GM23338 (cell line): ENCODE measurements at regions not wholly inside any gene's neighbourhood (a gene's known extent, or its start where the extent isn't known, plus 50 kb on each side); places are given as distances from the start of the nearest gene placed in this dataset.

Experiments
- ATAC-seq: fragments of 200-7000 bp; cut with Tn5 transposase; 3 replicates; pipeline ENCODE4 v1.9.1; 2020
- DNase-seq: peaks from one replicate; pipeline ENCODE4 v3.0.0-alpha.2; 2015; ENCODE audit warnings: low spot score
- H2AFZ ChIP-seq: fragments of 200-600 bp; sonication (generic); 2 replicates; pipeline ENCODE4 v1.8.0; 2016; ENCODE audit warnings: antibody characterized with exemption, mild to moderate bottlenecking, moderate library complexity
- H3F3A ChIP-seq: fragments of 200-600 bp; sonication (generic); replicated peaks from 2 replicates; pipeline ENCODE4 v1.8.0; 2017; ENCODE audit warnings: antibody characterized with exemption, mixed run types, low read depth
- H3K27ac ChIP-seq: fragments of 200-600 bp; sonication (generic); 2 replicates; pipeline ENCODE4 v1.6.1; 2016; ENCODE audit warnings: low read depth
- H3K27me3 ChIP-seq: fragments of 200-600 bp; sonication (generic); 2 replicates; pipeline ENCODE4 v1.8.0; 2016; ENCODE audit warnings: mild to moderate bottlenecking, mixed run types, moderate library complexity; ENCODE audit not compliant: insufficient read depth
- H3K36me3 ChIP-seq: fragments of 200-600 bp; sonication (generic); 2 replicates; pipeline ENCODE4 v1.8.0; 2016; ENCODE audit warnings: mild to moderate bottlenecking; ENCODE audit not compliant: insufficient read depth
- H3K4me1 ChIP-seq: fragments of 200-600 bp; sonication (generic); 2 replicates; pipeline ENCODE4 v1.8.0; 2016; ENCODE audit warnings: mild to moderate bottlenecking, moderate library complexity; ENCODE audit not compliant: insufficient read depth
- H3K4me2 ChIP-seq: fragments of 200-600 bp; sonication (generic); 2 replicates; pipeline ENCODE4 v1.7.1; 2017; ENCODE audit warnings: mixed run types
- H3K4me3 ChIP-seq: fragments of 200-600 bp; sonication (generic); 2 replicates; pipeline ENCODE4 v1.6.1; 2016; ENCODE audit warnings: mixed run types
- H3K79me2 ChIP-seq: fragments of 200-600 bp; sonication (generic); replicated peaks from 2 replicates; pipeline ENCODE4 v1.8.0; 2017; ENCODE audit warnings: mild to moderate bottlenecking; ENCODE audit not compliant: insufficient read depth
- H3K9me2 ChIP-seq: fragments of 200-600 bp; sonication (generic); 2 replicates; pipeline ENCODE4 v1.8.0; 2017; ENCODE audit not compliant: insufficient read depth
- H4K20me1 ChIP-seq: fragments of 200-600 bp; sonication (generic); replicated peaks from 2 replicates; pipeline ENCODE4 v1.8.0; 2017; ENCODE audit warnings: mild to moderate bottlenecking; ENCODE audit not compliant: insufficient read depth
- H3K27ac Mint-ChIP-seq: 2 replicates; pipeline ENCODE4 v1.8.0; 2020; ENCODE audit warnings: inconsistent platforms, mild to moderate bottlenecking, moderate library complexity, mixed read lengths
- H3K27me3 Mint-ChIP-seq: 3 replicates; pipeline ENCODE4 v1.8.0; 2022; ENCODE audit warnings: low read depth, mild to moderate bottlenecking, moderate library complexity, mixed read lengths, inconsistent platforms; ENCODE audit not compliant: insufficient read depth, poor library complexity
- H3K36me3 Mint-ChIP-seq: 3 replicates; pipeline ENCODE4 v1.8.0; 2021; ENCODE audit warnings: low read depth, mild to moderate bottlenecking, inconsistent platforms, moderate library complexity, mixed read lengths
- H3K4me1 Mint-ChIP-seq: 3 replicates; pipeline ENCODE4 v1.8.0; 2020; ENCODE audit warnings: mild to moderate bottlenecking, inconsistent platforms, mixed read lengths
- H3K4me3 Mint-ChIP-seq: 3 replicates; pipeline ENCODE4 v1.8.0; 2021; ENCODE audit warnings: moderate library complexity, mild to moderate bottlenecking, inconsistent platforms, mixed read lengths
- H3K9me3 Mint-ChIP-seq: 3 replicates; pipeline ENCODE4 v1.8.0; 2020; ENCODE audit warnings: moderate library complexity, mild to moderate bottlenecking, inconsistent platforms, mixed read lengths
- CREB1 ChIP-seq: fragments of 250-450 bp; sonication (Bioruptor Pico); IDR thresholded peaks from 2 replicates; pipeline ENCODE4 v1.5.0; 2020; ENCODE audit warnings: low read depth, mild to moderate bottlenecking, moderate library complexity
- CTCF ChIP-seq, 2 experiments: fragments of 200-600 bp in 1 of 2; sonication (generic) in 1 of 2; conservative IDR thresholded peaks; 2 replicates each; pipeline versions ENCODE4 v1.5.1 to v1.6.1; 2016 to 2017; ENCODE audit warnings: antibody characterized with exemption in 2 of 2, low read depth in 2 of 2, mild to moderate bottlenecking in 2 of 2, moderate library complexity in 1 of 2
- ETS1 ChIP-seq: IDR thresholded peaks from 2 replicates; pipeline ENCODE4 v1.6.1; 2016; ENCODE audit warnings: antibody characterized with exemption
- EZH2 ChIP-seq: fragments of 200-600 bp; sonication (generic); IDR thresholded peaks from one replicate; pipeline ENCODE4 v1.8.0; 2017; ENCODE audit warnings: antibody characterized with exemption, mild to moderate bottlenecking, low read depth; ENCODE audit not compliant: unreplicated experiment
- JUNB ChIP-seq: IDR thresholded peaks from one replicate; pipeline ENCODE4 v1.6.1; 2016; ENCODE audit warnings: antibody characterized with exemption; ENCODE audit not compliant: unreplicated experiment
- POLR2AphosphoS5 ChIP-seq: IDR thresholded peaks from 2 replicates; pipeline ENCODE4 v1.6.1; 2016; ENCODE audit warnings: antibody characterized with exemption, low read depth
- ZNF462 ChIP-seq: fragments of 250-450 bp; sonication (Bioruptor Pico); IDR thresholded peaks from 2 replicates; pipeline ENCODE4 v1.5.0; 2020; ENCODE audit warnings: mild to moderate bottlenecking, moderate library complexity

GRCh38 chr10:36042135-36042534 is 400.0 kb upstream of the FZD8 start:
- no peaks in the 10 kb centered on the region for H3K27me3 ChIP-seq
- H3K27ac ChIP-seq, result no peak overlapping the region
- H3K79me2 ChIP-seq, result no peaks in the 10 kb centered on the region
- peaks cover 4% of the 10 kb centered on the region for H3K27me3 Mint-ChIP-seq
- no peaks in the 10 kb centered on the region for H3K9me2 ChIP-seq
- no peak overlapping the region for H3K4me2 ChIP-seq
- H4K20me1 ChIP-seq, result no peaks in the 10 kb centered on the region
- H2AFZ ChIP-seq, result no peak overlapping the region
- H3K4me1 Mint-ChIP-seq, result peaks cover 13% of the 10 kb centered on the region
- no peak overlapping the region for H3K27ac Mint-ChIP-seq
- DNase-seq (peak; percentile 33), ATAC-seq (peak; percentile 43; the same call in 1 of the 3 replicates)
- peaks cover 16% of the 10 kb centered on the region for H3K4me1 ChIP-seq
- no peaks in the 10 kb centered on the region for H3K36me3 Mint-ChIP-seq
- no peak overlapping the region for H3K4me3 Mint-ChIP-seq
- TF ChIP-seq JUNB, result no peak
- TF ChIP-seq CTCF (conservative IDR thresholded peaks at IDR 0.05; ENCODE audit: low read depth in 2 of 2), result peak; percentile 50 to 51
- no peaks in the 10 kb centered on the region for H3K36me3 ChIP-seq
- H3F3A ChIP-seq, result no peaks in the 10 kb centered on the region
- H3K9me3 Mint-ChIP-seq, result no peaks in the 10 kb centered on the region
- H3K4me3 ChIP-seq, result no peak overlapping the region

- Mint-ChIP-seq H3K4me3 (no peak overlapping the region), H3K36me3 (no peaks in the 10 kb centered on the region), H3K4me1 (peaks cover 13% of the 10 kb centered on the region), H3K27ac (no peak overlapping the region), H3K27me3 (peaks cover 4% of the 10 kb centered on the region), H3K9me3 (no peaks in the 10 kb centered on the region)
- no peaks in the 10 kb centered on the region for H3K9me2 ChIP-seq
- DNase-seq (no peak), ATAC-seq (no peak)
- no peak overlapping the region for H2AFZ ChIP-seq
- H3F3A ChIP-seq, result no peaks in the 10 kb centered on the region
- 0 out of 2 replicates have a peak, but pooled peaks cover 3% of the 10 kb centered on the region for H4K20me1 ChIP-seq
- no peaks in the 10 kb centered on the region for H3K36me3 ChIP-seq
- H3K27me3 ChIP-seq, result no peaks in the 10 kb centered on the region
- H3K4me2 ChIP-seq, result no peak overlapping the region
- no peaks in the 10 kb centered on the region for H3K79me2 ChIP-seq
- H3K4me3 ChIP-seq, result no peak overlapping the region
- no peak overlapping the region for H3K27ac ChIP-seq
- H3K4me1 ChIP-seq, result peaks cover 16% of the 10 kb centered on the region
- TF ChIP-seq EZH2 (no peak), CTCF (conservative IDR thresholded peaks at IDR 0.05; ENCODE audit: low read depth in 2 of 2) (no peak), JUNB (no peak), CREB1 (CRISPR knock-in tag) (no peak), ZNF462 (CRISPR knock-in tag) (no peak), ETS1 (no peak), POLR2AphosphoS5 (no peak)
Observed at GRCh38 chr10:36038316-36038955, 396.3 kb upstream of the FZD8 start.
